ENCODE measurements at regions not wholly inside any gene's neighbourhood (a gene's known extent, or its start where the extent isn't known, plus 50 kb on each side); places are given as distances from the start of the nearest gene placed in this dataset.

DNA sequence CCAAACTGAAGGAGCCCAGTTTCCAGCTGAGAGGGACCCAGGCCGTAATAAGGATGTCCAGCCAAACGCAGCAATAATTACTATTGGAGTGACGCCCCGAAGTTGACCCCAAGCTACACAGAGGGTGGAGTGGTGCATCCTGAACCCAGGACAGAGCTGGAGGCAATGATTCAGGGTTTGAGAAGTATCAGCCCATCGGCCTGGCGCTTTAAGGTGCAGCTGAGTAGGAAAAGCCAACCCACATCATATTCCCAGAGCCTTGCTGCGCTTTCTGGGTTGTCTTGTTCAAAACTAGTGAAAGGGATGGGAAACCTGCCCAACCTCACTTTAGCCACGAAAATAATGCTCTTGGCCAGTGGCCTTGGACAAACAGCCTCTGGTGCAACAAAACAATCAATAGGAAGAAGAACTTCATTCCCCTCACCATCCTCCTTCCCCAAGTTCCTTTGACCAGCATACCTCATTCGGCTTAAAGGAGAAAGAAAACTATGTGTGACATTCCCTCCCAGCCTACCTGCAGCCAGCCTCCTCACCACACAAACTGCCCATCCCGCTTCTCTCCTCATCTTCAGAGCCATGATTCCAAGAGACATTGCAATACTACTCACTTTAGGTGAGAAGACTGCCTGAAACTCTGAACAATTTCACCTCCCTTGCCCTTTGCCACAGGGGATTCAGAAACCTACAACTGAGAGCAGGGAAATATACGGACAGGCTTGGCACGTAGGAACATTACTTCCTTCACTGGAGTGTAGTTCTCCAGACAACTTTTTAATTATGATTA lies 217.2 kb upstream of the MKLN1 start:
- TF ChIP-seq ZNF423 (tag by site-specific recombination; IDR thresholded peaks at IDR 0.05), result no peak
- TF ChIP-seq, protein P1, sequence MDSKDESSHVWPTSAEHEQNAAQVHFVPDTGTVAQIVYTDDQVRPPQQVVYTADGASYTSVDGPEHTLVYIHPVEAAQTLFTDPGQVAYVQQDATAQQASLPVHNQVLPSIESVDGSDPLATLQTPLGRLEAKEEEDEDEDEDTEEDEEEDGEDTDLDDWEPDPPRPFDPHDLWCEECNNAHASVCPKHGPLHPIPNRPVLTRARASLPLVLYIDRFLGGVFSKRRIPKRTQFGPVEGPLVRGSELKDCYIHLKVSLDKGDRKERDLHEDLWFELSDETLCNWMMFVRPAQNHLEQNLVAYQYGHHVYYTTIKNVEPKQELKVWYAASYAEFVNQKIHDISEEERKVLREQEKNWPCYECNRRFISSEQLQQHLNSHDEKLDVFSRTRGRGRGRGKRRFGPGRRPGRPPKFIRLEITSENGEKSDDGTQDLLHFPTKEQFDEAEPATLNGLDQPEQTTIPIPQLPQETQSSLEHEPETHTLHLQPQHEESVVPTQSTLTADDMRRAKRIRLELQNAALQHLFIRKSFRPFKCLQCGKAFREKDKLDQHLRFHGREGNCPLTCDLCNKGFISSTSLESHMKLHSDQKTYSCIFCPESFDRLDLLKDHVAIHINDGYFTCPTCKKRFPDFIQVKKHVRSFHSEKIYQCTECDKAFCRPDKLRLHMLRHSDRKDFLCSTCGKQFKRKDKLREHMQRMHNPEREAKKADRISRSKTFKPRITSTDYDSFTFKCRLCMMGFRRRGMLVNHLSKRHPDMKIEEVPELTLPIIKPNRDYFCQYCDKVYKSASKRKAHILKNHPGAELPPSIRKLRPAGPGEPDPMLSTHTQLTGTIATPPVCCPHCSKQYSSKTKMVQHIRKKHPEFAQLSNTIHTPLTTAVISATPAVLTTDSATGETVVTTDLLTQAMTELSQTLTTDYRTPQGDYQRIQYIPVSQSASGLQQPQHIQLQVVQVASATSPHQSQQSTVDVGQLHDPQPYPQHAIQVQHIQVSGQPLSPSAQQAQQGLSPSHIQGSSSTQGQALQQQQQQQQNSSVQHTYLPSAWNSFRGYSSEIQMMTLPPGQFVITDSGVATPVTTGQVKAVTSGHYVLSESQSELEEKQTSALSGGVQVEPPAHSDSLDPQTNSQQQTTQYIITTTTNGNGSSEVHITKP (tag by site-specific recombination; IDR thresholded peaks at IDR 0.05), result no peak

All from HEK293 (cell line).